GM19240 (cell line): ENCODE measurements at regions not wholly inside any gene's neighbourhood (a gene's known extent, or its start where the extent isn't known, plus 50 kb on each side); places are given as distances from the start of the nearest gene placed in this dataset.

ENCODE experiments used
- DNase-seq: peaks from one replicate; pipeline ENCODE4 v3.0.0; 2011; ENCODE audit warnings: low spot score; ENCODE audit not compliant: insufficient read length

DNA sequence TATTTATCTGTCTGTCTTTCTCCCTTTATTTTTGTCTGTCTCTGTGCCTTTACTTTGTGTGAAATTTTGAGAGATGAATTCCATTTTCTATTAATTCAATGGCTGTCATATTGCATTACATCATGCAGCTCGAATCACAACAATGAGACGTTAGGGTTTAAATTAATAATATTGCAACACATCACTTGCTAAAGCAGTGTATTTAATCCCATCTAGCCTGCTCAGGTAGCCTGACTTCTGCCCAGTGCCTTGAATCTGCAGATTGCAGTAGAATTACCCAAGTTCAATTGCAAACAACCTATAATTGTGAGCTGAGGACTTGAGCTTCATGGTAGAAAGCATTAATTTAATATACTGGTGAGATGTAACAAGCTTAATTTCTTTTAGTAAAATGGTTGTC is 235.7 kb upstream of the TSHZ2 start:
- DNase-seq = no peak

DNA sequence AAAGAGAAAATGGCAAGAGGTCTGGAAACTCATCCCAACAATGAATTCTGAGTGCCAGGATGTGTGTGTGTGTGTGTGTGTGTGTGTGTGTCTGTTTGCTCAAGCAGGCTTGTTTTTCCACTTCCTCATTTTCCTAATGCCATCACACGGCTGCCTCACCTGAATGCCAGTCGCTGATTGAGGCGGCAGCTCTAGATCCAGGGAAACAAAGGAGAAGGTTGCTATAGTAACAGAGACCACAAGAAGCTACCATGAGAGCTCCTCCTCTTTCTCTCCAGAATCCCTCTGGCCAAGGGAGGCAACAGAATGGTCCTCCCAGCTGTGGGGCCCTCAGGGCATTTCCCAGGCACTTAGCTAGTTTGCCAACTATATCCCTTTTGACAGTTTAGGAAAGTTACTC is 241.1 kb upstream of the TSHZ2 start:
- DNase-seq = no peak

DNA sequence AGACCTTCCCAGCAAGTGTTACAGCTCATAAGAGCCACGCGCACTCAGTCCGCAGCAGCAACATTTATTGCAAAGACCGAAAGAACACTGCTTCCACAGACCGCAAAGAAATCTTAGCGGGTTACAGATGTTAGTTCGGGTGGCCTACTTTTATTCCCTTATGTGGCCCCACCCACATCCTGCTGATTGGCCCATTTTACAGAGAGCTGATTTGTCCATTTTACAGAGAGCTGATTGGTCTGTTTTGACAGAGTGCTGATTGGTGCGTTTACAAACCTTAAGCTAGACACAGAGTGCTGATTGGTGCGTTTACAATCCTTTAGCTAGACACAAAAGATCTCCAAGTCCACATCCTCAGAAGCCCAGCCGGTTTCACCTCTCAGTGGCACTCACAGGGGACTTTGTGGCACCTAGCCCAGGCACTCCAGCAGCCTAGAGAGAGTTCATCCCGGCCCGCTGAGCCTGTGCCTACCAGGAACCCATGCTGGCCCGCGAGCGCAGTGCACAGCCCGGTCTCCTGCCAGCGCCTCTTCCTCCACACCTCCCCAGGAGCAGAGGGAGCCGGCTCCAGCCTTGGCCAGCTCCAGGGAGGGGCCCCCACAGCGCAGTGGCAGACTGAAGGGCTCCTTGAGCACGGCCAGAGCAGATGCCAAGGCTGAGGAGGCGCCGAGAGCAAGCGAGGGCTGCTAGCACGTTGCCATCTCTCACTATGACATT is 244.3 kb upstream of the TSHZ2 start:
- no peak for DNase-seq

DNA sequence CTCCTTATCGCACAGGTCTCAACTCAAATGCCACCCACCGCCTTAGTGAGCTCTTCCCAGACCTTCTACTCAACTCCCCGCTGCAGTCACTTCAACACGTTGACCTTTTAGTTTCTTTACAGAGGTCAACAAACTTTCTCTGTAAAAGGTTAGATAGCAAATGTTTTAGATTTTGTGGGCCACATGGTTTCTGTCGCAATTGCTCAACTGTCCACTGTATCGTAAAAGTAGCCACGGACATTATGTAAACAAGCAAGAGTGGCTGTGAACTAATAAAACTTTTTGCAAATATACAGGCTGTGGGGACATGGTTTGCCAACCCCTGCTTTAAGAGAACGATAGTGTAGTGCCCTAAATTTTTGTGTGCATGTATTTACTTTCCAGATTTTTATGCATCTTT is 247.6 kb upstream of the TSHZ2 start:
- DNase-seq = no peak

DNA sequence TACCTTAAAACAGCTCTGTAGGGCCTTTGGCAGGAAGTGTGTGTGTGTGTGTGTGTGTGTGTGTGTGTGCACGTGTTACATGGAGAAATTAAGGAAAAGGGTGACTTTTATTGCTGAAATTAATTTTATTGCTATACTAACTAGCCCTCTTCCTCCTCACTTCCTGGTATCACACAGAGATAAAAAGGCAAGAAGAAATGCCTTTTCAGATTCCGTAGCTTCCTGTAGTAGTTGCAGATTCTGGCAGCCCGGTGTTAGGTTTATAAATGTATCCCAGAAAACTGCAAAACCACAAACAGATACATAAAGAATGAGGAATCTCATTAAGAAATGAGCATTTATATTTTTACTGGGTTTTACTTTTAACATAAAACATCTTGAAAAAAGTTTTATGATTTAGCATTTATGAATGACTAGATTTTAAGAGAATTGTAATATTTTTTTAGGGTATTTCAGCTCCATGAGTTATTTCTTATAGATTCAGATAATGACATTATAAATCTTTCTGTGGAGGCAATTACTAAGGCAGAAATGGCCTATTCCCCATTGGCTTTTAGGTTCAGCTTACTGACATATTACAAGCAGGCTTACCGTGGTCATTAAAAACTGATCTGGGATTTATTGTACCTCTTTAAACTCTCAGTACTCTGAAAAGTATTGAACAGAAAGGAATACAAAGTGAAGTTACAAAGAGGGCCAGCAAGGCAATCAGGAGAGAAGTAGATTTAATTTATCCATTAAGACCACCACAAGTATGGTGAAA is 249.1 kb upstream of the TSHZ2 start:
- no peak for DNase-seq

DNA sequence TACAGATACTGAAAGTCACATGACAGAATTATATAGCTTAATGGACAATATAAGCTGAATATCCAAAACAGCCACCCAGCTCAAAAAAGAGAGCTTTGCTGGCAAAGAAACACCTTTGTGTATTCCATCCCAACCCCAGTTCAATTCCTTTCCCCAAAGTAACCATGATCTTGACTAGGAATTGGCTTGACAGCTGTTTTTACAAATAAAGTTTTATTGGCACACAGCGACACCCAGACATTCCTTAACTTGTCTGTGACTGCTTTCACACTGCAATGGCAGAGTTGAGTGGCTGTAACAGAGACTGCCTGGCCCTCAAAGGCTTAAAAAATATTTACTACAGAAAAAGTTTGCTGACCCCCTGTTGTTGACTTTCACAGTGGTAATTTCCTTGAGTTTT is 264.0 kb upstream of the TSHZ2 start:
- DNase-seq = no peak

DNA sequence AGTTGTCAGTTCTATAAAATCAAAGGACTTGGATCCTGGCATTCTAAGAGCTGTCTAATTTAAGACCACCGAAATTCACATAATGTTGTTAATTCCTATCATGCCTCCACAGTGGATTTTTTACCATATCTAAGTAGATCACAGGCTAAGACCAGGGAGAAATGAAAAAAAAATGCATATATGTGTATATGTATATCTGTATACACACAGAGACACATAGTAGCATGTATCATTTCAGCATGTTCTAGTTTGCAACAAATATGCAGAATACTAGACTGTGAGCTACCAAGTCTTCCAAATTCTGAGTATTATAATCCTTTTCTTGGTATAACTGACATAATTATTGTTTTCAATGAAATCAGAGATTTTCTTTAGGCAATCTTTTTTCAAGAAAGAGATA is 267.6 kb upstream of the TSHZ2 start:
- DNase-seq = no peak

DNA sequence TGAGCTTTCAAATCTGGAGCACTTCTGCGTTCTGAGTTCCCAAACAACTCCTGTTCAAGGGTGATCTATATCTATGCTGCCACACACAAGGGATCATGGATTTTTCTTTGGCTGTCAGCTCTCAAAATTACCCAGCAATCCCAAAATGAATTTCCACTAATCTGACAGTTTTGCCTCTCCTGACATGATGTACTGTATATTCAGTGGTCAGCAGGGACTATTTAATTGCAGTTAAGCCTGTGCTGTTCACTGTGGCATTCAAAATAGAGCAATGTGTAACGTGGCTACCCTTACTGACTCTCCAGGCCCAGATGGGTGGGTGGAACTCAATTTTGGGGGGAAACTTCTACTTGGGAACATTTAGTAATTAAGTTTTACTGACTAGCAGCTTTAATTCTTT is 283.8 kb upstream of the TSHZ2 start:
- DNase-seq = no peak

DNA sequence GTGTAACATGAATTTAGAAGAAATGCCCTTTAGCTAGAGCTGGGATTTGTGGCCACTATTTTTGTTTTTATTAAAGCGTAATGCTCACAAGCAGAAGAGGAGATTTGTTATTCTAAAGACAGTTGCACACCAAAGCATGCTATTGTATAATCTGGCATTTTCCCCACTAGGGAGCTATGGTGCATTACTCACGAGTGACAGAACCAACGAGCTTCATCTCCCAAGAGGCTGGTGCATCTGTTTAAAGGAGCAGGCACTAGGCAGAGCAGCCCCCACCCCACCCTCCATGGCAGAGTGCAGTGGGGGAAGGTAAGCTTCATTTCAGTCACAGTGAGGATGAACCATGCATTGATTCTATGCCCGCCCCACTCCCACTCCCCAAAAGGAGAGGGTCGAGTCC is 287.3 kb upstream of the TSHZ2 start:
- no peak for DNase-seq

DNA sequence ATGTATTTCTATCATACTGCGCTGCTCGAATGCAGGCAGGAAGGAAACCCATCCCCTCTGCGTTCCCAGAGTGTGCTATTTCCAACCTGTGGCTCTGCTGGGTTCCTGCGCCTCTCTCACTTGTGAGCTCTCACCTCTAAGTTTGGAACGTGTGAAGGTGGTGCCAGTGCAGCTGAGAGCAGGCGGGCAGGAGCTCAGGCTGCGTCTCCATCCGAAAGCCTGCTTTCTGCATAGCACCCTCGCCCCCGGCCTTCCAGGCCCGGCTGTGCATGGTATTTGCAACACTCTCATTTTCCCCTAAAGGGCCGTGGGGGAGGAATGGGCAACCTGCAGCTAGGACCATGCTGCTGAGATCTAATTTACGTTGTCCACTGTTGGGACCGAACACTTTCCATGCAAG is 288.0 kb upstream of the TSHZ2 start:
- DNase-seq = no peak

DNA sequence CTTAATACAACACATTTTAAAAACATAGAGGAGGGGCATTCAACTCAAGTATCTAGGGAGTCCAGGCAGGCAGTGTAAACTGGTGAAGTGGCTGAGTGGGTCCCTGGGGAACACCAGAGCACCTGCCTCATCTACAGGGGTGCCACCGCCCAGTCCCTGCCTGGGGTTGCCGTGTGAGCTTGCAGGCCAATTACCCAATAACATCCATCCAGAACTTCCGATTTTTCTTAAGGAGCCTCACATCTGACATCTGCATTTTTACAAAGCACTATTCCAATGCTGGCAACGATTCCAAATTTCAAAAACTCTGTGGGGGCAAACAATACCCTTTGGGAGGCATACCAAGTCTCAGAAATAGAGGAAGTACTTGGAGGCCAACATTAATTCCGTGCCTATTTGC is 288.4 kb upstream of the TSHZ2 start:
- no peak for DNase-seq

DNA sequence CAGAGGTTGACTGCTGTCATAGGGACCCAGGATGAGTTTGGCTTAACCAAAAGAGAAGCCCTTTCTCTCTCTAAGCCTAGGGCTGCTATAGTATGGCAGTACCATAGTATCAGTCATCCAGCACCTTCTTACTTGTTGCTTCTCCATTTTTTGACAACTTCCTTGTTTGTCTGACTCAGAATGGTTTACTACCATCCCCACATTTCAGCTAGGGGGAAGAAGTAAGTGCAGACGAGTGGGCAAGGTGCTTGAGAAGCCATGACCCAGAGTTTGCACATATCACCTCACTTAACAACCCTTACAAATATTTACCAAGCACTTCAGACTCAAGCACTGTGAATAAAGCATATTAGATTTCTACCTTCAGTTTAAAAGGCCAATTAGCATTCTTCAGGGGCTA is 289.9 kb upstream of the TSHZ2 start:
- DNase-seq = no peak

DNA sequence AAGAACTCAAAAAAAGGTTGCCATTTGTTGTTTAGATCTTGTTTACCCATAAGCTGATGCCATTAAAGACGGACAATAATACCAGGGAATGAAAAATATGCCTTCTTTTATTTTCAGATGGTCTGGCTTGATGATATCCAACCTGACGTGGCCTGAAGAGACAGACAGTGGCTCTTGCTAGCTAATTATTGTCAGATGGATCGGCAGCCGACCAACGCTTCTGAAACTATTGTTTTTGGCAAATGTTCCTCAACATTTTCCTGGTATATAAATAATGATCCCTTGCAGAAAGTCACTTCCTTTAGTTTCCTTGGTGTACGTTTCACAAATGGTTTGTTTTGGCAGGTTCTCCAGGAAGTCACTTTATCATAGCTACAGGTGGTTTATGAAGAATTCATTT is 290.9 kb upstream of the TSHZ2 start:
- DNase-seq = no peak

DNA sequence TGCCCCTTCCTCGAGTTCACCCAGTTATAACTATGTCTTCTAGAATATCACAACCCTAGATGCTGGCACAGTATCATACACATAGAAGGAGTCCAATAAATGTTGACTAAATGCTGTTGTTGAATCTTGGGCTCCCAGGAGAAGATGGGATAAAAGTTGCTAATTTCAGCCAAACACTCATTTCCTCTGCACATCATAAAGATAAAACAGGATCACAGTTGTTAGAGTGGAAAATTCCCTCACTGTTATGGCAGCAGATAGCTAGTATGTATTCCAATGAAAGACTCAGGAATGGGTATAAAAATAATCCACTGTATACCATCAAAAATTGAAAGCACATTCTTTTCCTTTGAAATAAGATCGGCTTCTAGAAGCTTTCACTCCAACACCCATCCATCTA is 294.9 kb upstream of the TSHZ2 start:
- DNase-seq = no peak

DNA sequence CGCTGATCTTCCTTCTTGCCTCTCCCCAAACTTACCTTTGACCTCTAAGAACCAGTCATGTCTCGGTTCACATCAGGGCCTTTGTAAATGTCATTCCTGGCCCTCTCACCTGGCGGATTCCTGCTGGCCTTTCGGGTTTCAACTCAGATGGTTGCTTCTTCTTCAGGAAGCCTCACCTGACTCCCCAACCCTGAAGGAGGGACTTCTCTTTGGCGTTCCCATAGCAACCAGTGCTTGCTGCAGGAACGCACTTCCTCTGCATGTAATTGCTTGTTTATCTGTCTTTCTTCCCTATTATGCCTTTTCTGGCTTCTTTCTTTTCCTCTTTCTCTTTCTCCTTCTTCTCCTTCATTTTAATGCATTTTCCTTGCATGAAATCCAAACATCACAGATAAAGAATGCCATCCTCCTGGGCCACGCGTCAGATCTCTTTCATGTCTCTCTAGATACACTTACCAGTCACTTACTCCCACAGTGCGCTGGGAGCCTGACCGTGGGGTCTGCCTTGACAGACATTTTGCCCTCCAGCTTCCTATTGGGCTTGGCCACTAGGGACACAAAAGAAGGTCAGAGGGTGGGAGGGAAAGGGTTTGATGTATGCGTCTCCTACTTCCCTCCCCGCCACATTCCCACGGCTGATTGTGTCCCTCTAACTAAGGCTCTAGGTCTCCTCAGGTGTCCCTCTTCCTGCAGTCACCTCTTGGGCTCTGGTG is 295.7 kb upstream of the TSHZ2 start:
- no peak for DNase-seq

DNA sequence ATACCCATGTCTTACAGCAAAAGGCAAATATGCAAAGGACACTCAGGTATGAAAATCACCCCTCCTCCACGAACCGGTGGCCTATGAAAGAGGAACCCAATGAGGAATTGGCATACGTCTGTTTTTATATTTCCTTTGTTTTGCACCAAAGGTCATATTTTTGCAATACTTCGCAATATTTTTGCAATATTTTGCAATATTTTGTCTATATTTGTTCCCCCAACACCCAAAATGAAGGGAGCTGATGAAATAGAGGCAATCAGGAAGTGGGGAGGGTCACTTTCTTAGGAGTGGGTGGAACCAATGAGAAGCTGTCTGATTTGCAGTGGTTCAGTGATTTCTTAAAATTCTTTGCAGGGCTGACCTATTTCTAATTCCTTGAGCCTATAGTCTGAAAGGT is 296.8 kb upstream of the TSHZ2 start:
- DNase-seq = no peak

DNA sequence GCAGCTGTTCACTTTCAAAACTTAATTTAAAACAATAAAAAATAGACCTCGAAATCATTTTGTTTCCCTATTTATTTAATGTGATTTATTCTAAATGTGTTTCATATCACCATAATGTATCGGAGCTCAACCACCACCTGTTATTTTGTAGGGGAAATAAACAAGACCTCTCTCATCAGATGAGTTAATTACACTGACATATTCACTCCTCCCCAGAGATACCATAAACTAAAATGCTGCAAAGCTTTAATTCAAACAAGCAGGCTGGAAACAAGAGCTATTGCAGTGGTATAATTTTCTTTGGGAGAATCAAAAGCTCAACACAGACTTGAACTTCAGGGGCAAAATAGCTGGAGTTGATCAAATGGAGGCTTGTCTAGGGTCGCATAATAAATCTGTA is 303.5 kb upstream of the TSHZ2 start:
- DNase-seq = no peak

DNA sequence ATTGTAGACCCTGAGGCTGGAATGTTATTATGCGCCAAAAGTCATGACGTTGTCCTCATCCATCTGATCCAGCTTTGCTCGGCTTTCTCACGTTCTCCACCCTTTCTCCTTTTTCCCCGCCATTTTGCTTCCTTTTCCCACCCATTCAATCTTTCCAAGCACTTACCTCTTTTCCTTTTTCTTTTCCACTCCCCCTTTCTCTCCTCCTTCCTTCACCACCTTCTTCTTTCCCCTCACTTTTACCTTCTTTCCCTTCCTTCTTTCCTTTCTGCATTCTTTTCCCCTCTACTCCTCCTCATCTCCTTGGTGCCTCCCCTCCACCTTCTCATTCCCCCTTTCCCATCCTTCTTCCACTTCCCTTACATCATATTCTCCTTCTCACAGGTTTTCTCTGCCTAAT is 304.8 kb upstream of the TSHZ2 start:
- DNase-seq = no peak

DNA sequence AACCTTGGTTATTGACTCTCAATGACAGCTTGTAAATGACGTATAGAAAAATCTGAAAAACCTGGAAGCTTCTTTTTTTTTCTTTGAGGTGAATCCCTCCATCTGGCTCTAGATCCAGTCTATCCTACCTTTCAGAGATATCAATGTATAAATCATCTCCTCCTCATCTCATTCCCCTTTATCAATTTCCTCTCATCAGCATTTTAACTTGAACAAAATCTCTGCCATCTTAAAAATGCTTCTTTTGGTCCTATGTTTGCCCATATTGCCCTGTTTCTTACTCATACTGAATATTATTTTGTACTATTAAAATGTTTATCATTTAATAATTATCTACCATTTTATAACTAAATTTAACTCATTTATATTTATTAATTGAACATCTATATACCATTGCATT is 306.7 kb upstream of the TSHZ2 start:
- no peak for DNase-seq

DNA sequence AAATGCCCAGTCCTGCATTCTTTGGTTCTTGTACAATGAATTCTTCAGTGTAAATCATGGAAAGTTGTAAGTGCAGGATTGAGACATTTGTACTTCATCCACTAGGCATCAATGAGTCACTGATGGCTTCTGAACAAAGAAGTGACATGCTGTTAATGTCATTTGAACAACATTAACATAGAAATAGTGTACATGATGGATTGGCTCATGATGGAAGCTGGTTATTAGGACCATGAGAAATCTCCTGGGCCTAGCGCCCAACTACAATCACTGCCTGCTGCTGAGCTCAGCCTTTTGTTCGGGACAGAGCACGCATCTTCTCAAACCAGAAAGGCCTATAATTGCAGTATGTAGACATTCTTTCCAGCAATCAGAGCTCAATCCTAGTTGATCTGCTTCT is 316.8 kb upstream of the TSHZ2 start:
- DNase-seq = no peak

DNA sequence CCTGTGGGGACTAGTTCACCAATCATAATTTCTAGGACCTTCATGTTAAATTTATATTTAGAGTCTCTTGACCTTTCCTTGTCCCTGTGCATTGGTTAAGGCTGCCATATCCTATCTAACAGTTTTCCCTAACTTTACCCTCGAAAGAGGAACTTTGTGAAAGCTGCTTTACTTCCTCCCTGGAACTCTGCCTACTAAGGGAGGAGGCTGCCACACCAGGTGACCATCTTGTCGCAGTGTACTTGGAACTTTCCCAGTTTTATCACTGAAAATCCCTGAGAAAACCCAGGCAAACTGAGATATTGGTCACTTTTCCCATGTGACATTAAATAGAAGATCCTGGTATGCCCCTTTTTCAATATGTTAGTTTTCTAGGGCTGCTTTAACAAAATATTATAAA is 317.6 kb upstream of the TSHZ2 start:
- DNase-seq = no peak

DNA sequence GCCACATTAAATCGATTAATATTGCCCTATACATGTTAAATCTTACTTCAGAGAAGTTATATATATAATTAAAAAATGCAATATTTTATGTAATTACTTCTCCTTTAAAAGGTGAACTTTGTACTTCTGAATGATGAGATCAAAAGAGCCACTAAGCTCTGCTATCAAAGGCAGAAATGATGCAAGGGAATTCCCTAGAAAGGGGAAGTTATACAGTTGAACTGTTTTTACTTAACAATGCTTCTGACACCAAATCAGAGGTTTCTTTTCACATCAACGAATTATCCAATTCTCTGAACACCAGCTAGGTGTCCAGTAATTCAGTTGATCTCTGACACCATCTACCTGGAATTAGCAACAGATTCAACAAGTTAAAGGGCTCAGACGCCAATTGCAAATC is 319.9 kb upstream of the TSHZ2 start:
- no peak for DNase-seq

DNA sequence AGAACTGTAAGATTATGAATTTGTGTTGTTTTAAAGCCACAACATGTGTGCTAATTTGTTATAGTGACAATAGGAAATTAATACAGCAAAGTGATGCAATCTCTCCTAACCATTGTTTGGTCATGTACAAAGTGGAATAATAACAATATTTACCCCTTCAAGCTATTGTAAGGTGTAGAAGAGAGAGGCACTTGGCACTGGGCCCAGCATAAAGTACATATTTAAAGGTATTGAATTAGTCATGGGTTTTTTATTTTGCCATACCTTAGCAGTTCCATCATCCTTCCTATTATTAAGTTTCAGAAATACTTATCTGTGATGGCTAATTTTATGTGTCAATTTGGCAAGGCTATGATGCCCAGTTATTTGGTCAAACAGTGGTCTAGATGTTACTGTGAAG is 322.4 kb upstream of the TSHZ2 start:
- DNase-seq = no peak
